ENCODE measurements at regions not wholly inside any gene's neighbourhood (a gene's known extent, or its start where the extent isn't known, plus 50 kb on each side); places are given as distances from the start of the nearest gene placed in this dataset.

DNA sequence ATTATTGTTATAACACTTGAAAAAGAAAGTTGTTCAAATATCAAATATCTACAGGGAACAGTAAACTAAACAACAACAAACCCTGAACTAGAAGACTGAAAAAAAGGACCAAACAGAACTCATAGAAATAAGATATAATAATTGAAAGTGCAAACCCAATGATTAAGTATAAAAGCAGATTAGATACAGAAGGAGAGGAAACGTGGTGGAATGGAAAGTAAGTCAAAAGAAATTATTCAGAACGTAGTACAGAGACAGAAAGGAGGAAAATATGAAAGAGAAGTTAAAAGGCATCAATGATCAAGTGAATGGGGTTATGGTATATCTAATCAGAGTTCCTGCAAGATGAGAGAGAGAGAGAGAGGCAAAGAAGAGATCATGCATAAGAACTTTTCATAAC is 174.2 kb upstream of the DACH1 start:
- DNase-seq = no peak
- H3K4me2 ChIP-seq (ENCODE audit: insufficient read depth, low read length) = no peak overlapping the region
- H3K79me2 ChIP-seq (ENCODE audit: insufficient read depth, low read length) = no peaks in the 10 kb centered on the region
- H4K20me1 ChIP-seq (ENCODE audit: insufficient read depth, low read length) = no peaks in the 10 kb centered on the region
- no peak overlapping the region for H3K4me3 ChIP-seq (ENCODE audit: low read depth in 1 of 2, low read length in 2 of 2)
- no peak for TF ChIP-seq EZH2 (IDR thresholded peaks at IDR 0.05; ENCODE audit: borderline replicate concordance, low read depth, low read length, severe bottlenecking)
- TF ChIP-seq, protein P1, sequence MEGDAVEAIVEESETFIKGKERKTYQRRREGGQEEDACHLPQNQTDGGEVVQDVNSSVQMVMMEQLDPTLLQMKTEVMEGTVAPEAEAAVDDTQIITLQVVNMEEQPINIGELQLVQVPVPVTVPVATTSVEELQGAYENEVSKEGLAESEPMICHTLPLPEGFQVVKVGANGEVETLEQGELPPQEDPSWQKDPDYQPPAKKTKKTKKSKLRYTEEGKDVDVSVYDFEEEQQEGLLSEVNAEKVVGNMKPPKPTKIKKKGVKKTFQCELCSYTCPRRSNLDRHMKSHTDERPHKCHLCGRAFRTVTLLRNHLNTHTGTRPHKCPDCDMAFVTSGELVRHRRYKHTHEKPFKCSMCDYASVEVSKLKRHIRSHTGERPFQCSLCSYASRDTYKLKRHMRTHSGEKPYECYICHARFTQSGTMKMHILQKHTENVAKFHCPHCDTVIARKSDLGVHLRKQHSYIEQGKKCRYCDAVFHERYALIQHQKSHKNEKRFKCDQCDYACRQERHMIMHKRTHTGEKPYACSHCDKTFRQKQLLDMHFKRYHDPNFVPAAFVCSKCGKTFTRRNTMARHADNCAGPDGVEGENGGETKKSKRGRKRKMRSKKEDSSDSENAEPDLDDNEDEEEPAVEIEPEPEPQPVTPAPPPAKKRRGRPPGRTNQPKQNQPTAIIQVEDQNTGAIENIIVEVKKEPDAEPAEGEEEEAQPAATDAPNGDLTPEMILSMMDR (IDR thresholded peaks at IDR 0.05; ENCODE audit: borderline replicate concordance, extremely low read depth, low read length, poor library complexity, severe bottlenecking) = no peak
- H3K36me3 ChIP-seq (ENCODE audit: insufficient read depth, low read length) = no peaks in the 10 kb centered on the region
- no peak overlapping the region for H3K9ac ChIP-seq (ENCODE audit: low read depth, low read length)
- H3K9me3 ChIP-seq (ENCODE audit: insufficient read depth, low read length, severe bottlenecking) = no peaks in the 10 kb centered on the region
- H3K27ac ChIP-seq (ENCODE audit: low read length) = no peak overlapping the region
- H3K27me3 ChIP-seq (ENCODE audit: insufficient read depth, low read length, poor library complexity) = no peaks in the 10 kb centered on the region
- no peak for ATAC-seq (ENCODE audit: insufficient read depth, low read depth)
- H2AFZ ChIP-seq (ENCODE audit: low read depth, low read length) = no peak overlapping the region
- no peaks in the 10 kb centered on the region for H3K4me1 ChIP-seq (ENCODE audit: insufficient read depth, low read length)

DNA sequence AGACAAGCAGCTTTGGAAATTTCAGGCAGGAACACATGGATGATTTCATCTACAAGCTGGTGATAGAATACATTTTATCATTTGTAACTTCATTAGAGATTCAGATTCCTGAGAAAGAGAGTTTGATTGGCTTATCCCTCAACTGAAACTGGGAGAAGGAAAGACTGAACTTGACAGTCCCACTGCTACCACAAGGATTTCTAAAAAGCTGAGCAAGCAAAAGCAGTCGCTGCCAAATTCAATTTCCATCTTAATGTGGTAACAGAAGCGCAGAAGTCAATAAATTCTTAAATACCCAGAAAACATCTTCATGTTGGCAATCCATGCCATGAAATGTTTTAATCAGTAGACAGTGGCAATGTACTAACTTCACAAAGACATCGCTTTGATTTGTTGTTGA is 172.1 kb upstream of the DACH1 start:
- TF ChIP-seq, protein P1 (IDR thresholded peaks at IDR 0.05; ENCODE audit: borderline replicate concordance, extremely low read depth, low read length, poor library complexity, severe bottlenecking) = no peak
- TF ChIP-seq EZH2 (IDR thresholded peaks at IDR 0.05; ENCODE audit: borderline replicate concordance, low read depth, low read length, severe bottlenecking) = no peak
- ATAC-seq (ENCODE audit: insufficient read depth, low read depth) (no peak), DNase-seq (no peak)

DNA sequence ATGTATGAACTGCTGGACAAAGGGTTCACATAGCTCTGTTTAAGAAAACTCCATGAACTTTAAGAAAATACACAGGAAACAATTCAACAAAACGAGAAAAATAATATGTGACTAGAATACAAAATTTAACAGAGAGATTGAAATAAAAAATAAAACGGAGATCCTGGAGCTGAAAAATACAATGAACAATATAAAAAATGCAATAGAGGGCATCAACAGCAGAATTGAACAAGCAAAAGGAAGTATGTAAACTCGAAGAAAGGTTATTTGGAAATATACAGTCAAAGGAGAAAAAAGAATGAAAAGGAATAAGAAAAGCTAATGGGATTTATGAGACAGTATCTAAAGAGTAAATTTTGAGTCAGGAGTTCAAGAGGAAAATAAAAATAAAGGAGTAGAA is 163.0 kb upstream of the DACH1 start:
- no peak for TF ChIP-seq EZH2 (IDR thresholded peaks at IDR 0.05; ENCODE audit: borderline replicate concordance, low read depth, low read length, severe bottlenecking)
- TF ChIP-seq, protein P1 (IDR thresholded peaks at IDR 0.05; ENCODE audit: borderline replicate concordance, extremely low read depth, low read length, poor library complexity, severe bottlenecking) = no peak
- Histone ChIP-seq H3K9me3 (ENCODE audit: insufficient read depth, low read length, severe bottlenecking) (no peaks in the 10 kb centered on the region), H3K79me2 (ENCODE audit: insufficient read depth, low read length) (no peaks in the 10 kb centered on the region), H3K9ac (ENCODE audit: low read depth, low read length) (no peak overlapping the region), H3K27me3 (ENCODE audit: insufficient read depth, low read length, poor library complexity) (no peaks in the 10 kb centered on the region), H3K36me3 (ENCODE audit: insufficient read depth, low read length) (no peaks in the 10 kb centered on the region), H4K20me1 (ENCODE audit: insufficient read depth, low read length) (no peaks in the 10 kb centered on the region), H3K27ac (ENCODE audit: low read length) (no peak overlapping the region), H3K4me3 (ENCODE audit: low read depth in 1 of 2, low read length in 2 of 2) (no peak overlapping the region), H2AFZ (ENCODE audit: low read depth, low read length) (no peak overlapping the region), H3K4me2 (ENCODE audit: insufficient read depth, low read length) (no peak overlapping the region), H3K4me1 (ENCODE audit: insufficient read depth, low read length) (no peaks in the 10 kb centered on the region)
- DNase-seq = no peak
- no peak for ATAC-seq (ENCODE audit: insufficient read depth, low read depth)

More for the DNA sequence above, 172.1 kb upstream of the DACH1 start:
- H3K27ac ChIP-seq (ENCODE audit: low read length) = no peak overlapping the region
- H3K4me1 ChIP-seq (ENCODE audit: insufficient read depth, low read length) = no peaks in the 10 kb centered on the region
- no peaks in the 10 kb centered on the region for H3K79me2 ChIP-seq (ENCODE audit: insufficient read depth, low read length)
- H2AFZ ChIP-seq (ENCODE audit: low read depth, low read length) = no peak overlapping the region
- H3K27me3 ChIP-seq (ENCODE audit: insufficient read depth, low read length, poor library complexity) = no peaks in the 10 kb centered on the region
- H3K9ac ChIP-seq (ENCODE audit: low read depth, low read length) = no peak overlapping the region
- no peaks in the 10 kb centered on the region for H3K9me3 ChIP-seq (ENCODE audit: insufficient read depth, low read length, severe bottlenecking)
- no peak overlapping the region for H3K4me3 ChIP-seq (ENCODE audit: low read depth in 1 of 2, low read length in 2 of 2)
- H3K4me2 ChIP-seq (ENCODE audit: insufficient read depth, low read length) = no peak overlapping the region
- H3K36me3 ChIP-seq (ENCODE audit: insufficient read depth, low read length) = no peaks in the 10 kb centered on the region
- H4K20me1 ChIP-seq (ENCODE audit: insufficient read depth, low read length) = no peaks in the 10 kb centered on the region

DNA sequence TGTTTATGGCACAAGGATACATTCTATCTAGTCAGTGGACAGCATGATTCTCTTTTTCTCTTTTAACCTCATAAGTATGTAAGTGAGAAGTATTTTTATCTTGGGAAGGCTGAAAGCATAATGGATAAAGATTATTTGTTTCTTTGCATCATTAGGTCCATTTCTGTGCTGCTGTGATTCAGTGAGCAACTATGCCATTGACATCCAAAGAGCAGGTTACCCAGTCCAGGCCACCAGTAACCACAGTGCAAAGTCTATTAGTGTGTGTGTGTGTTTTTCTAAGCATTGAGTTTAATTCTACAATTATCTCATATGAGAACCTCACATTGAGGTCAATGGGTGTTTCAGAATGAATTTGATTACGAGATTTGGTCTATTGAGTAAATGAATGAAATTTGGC is 158.8 kb upstream of the DACH1 start:
- TF ChIP-seq EZH2 (IDR thresholded peaks at IDR 0.05; ENCODE audit: borderline replicate concordance, low read depth, low read length, severe bottlenecking) = no peak
- TF ChIP-seq, protein P1 (IDR thresholded peaks at IDR 0.05; ENCODE audit: borderline replicate concordance, extremely low read depth, low read length, poor library complexity, severe bottlenecking) = no peak
- Histone ChIP-seq H3K27ac (ENCODE audit: low read length) (no peak overlapping the region), H3K36me3 (ENCODE audit: insufficient read depth, low read length) (no peaks in the 10 kb centered on the region), H3K9ac (ENCODE audit: low read depth, low read length) (no peak overlapping the region), H2AFZ (ENCODE audit: low read depth, low read length) (no peak overlapping the region), H4K20me1 (ENCODE audit: insufficient read depth, low read length) (no peaks in the 10 kb centered on the region), H3K79me2 (ENCODE audit: insufficient read depth, low read length) (no peaks in the 10 kb centered on the region), H3K4me3 (ENCODE audit: low read depth in 1 of 2, low read length in 2 of 2) (no peak overlapping the region), H3K27me3 (ENCODE audit: insufficient read depth, low read length, poor library complexity) (no peaks in the 10 kb centered on the region), H3K4me2 (ENCODE audit: insufficient read depth, low read length) (no peak overlapping the region), H3K4me1 (ENCODE audit: insufficient read depth, low read length) (no peaks in the 10 kb centered on the region), H3K9me3 (ENCODE audit: insufficient read depth, low read length, severe bottlenecking) (no peaks in the 10 kb centered on the region)
- DNase-seq (no peak), ATAC-seq (ENCODE audit: insufficient read depth, low read depth) (no peak)

Measured in DND-41 (cell line).